GM18870 (cell line): ENCODE measurements at regions not wholly inside any gene's neighbourhood (a gene's known extent, or its start where the extent isn't known, plus 50 kb on each side); places are given as distances from the start of the nearest gene placed in this dataset.
"Not testable (repeated sequence)": the region's sequence is repeated elsewhere in the genome, so short reads cannot be mapped to it uniquely, and the experiment has no call there.

Experiments
- ATAC-seq: cut with Tn5 transposase; IDR thresholded peaks from one replicate; pipeline ENCODE4 v1.9.1; 2021; ENCODE audit warnings: moderate library complexity; ENCODE audit not compliant: unreplicated experiment

DNA sequence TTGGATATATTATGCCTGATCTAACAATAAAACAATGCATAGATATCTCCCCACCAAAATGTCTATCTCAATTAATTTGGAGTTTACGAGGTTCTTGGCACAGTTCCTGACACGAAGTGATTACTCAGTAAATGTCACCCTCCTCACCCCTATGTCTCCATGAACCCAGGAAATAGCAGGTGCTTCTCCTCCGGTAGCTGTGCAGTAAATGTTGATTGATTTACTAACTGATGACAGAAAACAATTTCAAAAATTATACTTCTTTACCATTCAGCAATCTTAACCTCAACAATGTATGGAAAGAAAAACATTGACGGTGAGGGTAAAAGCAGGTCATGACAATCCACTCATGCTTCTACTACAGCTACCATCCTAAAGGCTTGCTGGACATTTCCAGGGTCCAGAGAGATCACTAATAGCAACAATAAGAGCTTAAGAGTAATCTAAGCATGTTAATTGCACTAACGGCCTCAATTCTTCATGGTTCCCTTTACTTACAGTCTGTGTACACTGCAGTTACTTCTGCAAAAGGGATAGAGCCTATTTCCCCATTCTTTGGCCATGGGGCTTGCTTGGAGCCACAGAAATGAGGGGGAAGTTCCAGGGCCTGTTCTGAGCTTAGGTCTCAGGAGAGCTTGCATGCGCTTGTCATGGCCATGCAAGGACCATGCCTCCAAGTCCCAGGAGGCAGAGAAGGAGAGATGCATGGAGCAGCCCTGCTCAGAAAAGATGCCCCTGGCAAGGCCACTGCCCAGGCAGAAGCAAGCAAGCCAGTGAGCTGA, 222.6 kb downstream of the ATP6V0E2 start:
- not testable (repeated sequence) for ATAC-seq

DNA sequence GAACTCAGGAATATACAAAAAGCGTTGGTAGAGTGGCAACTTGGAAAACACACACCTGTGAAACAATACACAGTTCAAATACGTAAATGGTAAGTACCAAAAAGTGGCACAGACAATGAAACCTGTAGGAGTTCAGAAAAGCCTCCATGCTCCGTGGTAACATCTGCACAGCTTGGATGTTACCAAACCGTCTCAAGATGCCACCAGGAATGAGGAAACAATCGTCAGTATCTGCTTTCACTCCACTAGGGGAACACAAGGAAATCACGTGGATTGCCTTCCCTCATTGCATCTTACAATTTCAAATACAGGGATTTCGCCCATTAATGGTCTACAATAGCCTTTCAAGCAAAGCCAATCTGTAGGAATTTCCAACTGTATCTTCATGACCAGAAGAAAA, 224.6 kb upstream of the LRRC61 start:
- not testable (repeated sequence) for ATAC-seq

DNA sequence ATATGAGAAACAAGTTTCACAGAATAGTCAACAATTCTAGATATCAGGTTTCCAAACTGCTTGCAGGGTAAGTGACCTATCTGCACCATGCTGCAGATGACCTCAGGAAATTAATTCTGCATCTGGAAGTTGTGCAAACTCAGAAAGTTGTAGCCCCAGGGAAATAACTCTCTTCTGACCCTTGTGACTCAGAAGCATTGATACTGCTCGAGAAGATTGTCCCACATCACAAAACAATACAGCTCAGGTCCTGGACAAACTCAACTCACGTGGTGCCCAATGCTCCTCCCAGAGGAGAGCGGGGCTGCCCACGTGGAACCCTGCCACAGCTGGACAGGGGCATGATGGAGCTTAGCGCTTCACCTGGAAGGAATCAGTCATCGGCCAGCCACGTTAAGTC, 221.9 kb upstream of the LRRC61 start:
- ATAC-seq: not testable (repeated sequence)

DNA sequence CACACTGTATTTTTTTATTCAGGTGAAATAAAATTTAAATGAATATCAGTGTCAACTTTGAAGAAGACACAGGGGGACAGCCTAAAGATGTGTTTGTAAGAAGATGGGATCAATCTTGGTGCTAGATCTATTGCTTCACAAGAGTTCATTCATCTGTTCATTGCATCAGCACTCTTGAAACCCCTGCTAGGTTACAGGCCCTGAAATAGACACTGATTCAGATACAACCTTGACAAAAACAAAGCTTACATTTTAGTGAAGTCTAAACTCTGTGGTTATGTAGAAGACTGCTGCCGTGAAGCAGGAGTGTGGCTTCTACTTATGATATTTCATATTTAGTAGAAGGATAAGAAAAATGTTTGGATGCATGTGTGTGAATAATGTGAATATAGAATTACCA, 215.9 kb upstream of the LRRC61 start:
- not testable (repeated sequence) for ATAC-seq

DNA sequence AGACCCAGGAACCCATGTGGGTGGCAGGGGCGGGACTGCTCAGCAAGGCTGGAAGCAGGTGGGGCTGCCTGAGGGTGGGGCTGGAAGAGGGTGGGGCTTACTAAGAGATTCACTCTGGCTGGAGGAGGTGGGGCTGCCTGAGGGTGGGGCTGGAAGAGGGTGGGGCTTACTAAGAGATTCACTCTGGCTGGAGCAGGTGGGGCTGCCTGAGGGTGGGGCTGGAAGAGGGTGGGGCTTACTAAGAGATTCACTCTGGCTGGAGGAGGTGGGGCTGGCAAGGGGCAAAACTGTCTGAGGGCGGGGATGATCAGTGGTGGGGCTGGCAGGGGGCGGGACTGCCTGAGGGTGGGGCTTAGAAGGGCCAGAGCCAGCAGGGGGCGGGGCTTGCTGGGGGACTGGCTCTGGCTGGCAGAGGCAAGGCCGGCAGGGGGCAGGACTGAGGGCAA, 212.8 kb upstream of the LRRC61 start:
- ATAC-seq: not testable (repeated sequence)

DNA sequence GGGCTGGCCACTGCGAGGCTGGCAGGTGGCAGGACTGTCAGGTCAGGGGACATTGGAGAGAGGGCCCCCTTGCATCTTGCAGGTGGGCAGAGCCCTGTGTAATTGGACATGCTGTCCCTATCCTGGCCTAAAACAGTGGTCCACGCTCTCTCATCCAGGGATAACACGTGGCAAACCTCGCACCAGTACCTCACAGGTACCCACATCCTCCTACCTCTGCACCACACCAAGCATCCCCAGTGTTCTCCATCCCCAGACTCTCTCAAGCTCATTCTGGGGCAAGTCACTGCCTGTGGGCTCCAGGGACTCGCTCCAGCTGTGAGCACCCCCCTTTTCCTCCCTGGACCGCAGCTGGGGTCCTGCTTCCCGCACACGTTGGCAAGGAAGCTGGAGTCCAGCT, 212.3 kb upstream of the LRRC61 start:
- ATAC-seq: not testable (repeated sequence)

DNA sequence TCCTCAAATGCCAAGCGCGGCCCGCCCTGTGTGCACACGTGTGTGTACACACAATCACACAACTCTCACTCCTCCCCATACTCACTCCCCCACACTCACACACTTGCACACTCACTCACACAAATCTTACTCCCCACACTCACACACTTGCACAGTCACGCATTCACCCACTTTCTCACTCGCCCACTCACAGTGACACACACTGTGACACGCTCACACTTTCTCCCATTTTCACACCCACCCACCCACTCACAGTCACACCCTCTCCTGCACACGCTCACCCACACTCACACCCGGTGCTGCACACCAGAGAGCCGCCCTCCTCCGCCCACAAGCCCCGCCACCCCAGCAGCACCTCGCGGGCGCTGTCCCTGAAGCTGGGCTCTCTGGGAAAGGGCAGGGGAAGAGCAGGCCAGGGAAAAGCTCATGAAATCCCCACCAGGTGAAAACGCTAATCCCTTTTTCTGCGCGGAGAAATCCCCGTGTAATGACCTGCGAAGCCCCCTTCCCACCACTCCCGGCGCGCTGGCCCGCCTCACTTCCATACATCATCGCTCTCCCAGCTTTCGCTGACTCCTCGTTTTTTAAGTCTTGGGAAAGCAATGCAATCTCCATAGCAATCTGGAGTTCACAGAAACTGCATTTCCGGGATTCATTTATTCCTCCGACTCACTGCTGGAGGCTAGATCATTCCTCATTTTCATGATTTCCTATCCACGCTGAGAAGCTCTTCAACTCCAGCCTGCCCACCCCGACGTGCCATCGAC, 211.6 kb upstream of the LRRC61 start:
- ATAC-seq: not testable (repeated sequence)

DNA sequence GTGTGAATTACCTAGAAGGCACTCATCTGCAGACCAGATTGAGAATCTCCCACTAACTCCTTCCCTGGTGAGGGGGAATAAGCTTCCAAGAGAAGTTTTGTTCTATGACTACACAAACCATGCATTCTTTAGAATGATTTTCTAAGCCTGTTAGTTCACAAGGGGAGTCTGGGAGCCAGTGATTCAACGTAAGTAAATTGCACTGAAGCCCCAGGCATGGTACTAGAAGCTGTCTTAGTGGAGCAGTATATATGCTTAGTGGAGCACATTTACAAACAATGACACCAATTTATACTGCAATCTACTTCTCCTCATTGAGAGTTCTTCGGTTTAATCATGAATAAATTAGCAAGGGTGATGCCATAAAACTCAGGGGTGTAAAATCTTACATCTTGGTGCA, 209.9 kb upstream of the LRRC61 start:
- not testable (repeated sequence) for ATAC-seq

DNA sequence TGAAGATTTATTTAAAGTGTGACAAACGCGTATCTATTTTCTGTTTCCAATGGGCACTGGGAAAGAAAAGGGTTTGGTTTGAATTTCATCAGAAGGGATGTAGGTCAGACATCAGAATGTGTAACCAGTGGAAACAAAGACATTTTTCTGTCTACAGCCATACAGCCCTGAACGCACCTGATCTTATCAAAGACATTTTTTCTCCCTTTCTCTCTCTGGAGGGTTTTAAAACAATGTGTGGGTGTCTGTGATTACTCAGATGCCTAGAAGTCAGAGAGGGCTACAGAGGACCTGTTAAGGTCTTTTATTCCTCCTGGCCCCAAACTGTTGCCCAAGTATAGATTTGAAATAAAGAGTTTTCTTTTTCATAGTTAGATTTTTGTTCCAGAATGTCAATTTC, 208.6 kb upstream of the LRRC61 start:
- not testable (repeated sequence) for ATAC-seq

DNA sequence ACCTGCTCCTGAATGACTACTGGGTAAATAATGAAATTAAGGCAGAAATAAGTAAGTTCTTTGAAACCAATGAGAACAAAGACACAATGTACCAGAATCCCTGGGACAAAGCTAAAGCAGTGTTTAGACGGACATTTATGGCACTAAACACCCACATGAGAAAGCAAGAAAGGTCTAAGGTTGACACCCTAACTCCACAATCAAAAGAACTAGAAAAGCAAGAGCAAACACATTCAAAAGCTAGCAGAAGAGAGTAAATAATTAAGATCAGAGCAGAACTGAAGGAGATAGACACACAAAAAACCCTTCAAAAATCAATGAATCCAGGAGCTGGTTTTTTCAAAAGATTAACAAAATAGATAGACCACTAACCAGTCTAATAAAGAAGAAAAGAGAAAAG, 203.2 kb upstream of the LRRC61 start:
- ATAC-seq: not testable (repeated sequence)

DNA sequence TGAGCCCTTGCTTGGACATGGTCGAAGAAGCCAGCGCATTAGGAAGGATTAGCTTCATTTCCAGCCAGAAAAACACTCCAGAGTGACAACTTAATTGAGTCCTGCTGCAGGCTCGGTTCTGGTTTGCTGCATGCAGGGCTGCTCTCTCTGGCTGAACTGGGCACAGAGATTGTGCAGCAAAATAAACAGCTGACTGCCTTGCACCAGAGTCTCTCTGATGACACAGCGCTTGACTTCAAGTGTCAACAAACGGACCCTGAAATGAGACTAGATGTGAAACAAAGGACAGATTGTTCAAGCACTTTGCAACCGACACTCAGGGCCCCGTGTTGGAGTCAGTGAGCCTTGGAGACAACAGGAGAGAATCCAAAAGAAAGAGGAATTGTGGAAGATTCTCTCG, 197.3 kb upstream of the LRRC61 start:
- ATAC-seq: not testable (repeated sequence)

DNA sequence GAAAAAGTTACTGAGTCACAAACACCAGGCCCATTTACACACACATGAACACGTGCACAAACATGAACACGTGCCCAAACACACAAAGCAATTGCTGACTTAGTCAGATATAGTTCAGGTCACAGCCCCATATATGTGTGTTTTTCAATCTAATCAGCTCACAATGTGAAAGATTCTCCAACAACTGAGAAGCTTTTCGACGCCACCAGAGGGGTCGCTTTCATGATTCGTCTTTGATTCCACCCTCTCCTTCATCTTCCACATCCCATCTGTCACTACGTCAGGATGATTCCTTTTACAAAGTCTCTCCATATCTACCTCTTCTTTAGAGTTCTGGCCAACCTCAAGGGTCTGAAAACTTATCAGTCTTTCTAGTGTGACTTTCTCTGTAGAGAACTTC, 188.7 kb upstream of the LRRC61 start:
- not testable (repeated sequence) for ATAC-seq

DNA sequence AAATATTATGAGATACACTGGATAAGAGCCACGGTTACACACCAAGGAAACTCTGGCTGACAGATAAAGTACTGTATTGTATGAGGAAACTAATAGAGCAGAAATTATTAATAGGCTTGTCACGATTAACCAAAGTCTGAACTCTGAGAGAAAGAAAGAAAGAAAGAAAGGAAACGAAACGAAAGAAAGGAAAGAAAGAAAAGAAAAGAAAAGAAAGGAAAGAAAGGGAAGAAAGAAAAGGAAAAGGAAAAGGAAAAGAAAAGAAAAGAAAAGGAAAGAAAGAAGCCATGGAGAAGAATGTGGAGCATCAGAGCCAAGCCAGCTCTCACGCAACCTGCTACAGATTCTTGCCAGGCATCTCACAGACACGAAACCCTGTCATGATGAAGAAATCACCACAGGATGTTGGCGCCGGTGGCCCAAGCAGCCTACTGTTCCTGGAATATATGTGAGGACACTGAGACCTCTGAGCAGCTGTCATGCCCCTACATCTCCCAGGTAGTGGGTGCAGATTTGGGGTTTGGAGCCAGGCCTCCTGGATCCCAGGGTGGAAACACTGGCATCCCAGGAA, 187.4 kb upstream of the LRRC61 start:
- not testable (repeated sequence) for ATAC-seq

DNA sequence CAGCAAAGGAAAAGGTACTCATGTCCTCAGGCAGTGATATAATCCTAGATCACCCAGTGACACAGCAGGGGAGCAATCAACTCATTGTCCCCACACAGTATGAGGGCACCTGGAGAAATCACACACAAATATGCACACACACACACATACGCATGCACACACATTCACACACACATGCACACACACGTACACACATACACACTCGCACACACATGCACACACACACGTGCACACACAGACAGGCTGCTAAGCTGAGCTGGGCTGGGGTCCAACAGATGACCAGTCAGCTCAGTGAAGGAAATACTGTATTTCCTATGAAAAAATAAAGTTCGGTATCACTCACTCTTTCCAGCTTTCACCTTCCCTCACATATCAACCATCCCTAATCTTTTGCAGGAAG, 183.3 kb upstream of the LRRC61 start:
- ATAC-seq: not testable (repeated sequence)

DNA sequence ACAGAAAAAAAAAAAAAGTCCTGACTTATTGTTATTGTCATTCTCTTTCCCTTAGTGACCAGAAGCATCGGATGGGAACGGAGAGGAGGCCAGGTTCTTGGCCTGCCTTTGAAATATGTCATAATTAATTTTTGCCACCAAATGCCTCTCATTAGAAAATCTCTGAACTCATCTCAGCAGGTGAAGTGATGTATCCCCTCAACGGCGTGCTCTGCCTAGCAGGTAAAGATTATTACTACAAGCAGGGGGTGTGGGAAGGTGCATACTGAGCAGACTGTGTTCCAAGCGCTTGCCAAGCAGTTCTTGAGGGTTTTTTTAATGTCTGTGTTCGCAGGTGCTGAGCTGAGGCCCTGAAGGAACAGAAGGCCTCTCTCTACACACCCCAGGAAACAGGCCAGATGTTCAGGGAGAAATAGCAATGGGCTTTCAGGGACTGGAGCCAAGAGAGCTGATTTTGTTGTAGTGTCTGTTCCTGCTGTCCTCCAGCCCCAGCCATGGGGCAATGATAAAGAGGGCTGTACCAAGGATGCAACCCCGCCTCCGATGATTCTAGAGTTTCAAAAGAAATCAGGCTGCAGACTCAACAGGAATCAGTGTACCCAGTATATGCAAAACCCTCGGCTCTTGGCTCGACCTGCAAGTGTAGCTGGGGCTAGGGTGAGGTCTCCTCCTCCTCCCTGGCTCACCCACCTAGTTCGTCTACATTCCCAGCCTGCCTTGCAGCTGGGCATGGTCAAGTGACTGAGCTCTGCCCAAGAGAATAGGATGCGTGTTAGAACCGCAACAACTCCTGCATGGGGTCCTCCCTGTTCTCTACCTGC, 181.4 kb upstream of the LRRC61 start:
- not testable (repeated sequence) for ATAC-seq

DNA sequence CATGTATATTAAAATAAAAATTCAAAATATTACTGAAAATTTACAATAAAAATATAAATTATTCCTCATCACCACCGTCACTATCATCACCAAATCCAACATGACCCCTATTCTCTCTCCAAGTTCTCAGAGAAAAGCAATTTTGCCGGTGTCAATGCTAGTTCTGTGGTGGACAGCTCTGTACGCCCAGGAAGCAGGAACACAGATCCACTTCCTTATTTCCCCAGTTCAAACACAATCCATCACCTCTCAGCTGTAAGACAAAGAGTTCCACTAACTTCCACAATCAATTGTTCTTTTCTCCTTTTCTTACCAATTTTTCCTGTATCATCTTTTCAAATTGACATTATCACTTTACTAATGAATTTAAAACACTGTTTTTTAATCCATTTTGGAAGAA, 177.0 kb upstream of the LRRC61 start:
- ATAC-seq: not testable (repeated sequence)

DNA sequence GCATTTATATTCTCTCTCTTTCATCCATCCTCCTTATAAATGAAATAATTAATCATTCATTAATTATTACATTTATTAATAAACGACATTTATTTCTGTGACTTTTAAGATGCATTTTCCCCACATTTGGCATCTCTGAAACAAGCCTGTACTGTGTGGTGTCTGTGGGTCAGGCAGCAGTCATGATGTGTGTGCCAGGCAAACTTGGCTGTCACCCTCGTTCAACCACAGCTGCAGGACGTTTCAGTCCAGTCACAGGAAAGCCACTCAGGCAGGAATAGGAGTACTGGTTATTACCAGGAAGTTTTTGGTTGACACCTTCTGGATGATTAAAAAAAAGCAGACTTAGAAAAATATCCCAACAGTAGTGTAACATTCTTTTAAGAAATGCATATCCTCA, 175.6 kb upstream of the LRRC61 start:
- ATAC-seq: not testable (repeated sequence)

DNA sequence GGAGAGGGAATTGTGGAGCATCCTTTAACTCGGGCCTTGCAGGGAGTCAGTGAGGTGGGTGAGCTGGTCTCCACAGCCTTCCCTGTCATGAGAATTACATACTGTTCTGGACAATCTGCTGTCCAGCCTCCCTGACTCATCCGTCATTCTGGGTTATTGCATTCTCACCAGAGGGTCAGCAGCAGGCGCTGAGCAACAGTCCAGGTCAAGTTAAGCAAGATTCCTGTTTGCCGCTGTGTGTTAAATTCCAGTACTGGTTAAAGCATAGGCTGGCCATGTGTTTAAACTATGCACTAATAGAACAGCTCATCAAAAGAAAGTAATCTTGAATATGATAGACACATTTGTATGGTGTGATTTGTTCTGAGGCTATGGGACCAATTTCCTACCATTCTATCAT, 167.1 kb upstream of the LRRC61 start:
- not testable (repeated sequence) for ATAC-seq

DNA sequence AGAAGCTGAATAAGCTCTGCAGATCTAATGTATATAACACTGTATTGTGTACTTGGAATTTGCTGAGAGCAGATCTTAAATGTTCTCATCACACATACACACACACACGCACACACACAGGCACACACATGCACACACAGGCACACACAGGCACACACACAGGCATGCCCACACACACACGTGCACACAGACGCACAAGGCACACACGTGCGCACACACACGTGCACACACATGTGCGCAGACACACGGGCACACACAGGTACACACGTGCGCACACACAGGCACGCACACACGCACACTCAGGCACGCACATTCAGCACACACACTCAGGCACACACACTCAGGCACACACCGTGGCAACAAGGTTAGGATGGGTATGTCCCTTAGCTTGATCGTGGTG, 164.5 kb upstream of the LRRC61 start:
- ATAC-seq: not testable (repeated sequence)

DNA sequence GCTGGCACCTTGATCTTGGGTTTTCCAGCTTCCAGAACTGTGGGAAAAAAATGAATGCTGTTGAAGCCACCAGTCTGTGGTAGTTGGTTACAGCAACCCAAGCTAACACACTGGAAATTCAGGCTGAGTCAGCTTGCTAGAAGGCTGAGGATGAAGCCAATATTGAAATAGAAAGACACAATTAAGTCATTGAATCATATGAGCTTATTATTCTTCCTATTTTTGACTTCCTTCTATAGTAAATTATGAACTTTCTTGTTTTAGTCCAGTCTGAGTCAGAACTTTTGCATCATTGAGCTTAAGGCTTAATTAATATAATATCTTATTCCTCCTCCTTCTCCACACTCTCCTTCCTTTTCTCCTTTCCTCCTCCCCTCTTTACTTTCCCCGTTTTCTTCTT, 153.6 kb upstream of the LRRC61 start:
- not testable (repeated sequence) for ATAC-seq
